ENCODE measurements at regions not wholly inside any gene's neighbourhood (a gene's known extent, or its start where the extent isn't known, plus 50 kb on each side); places are given as distances from the start of the nearest gene placed in this dataset.

- TF ChIP-seq YY1 (IDR thresholded peaks at IDR 0.05; ENCODE audit: insufficient read depth, insufficient read length) = no peak
- no peak for TF ChIP-seq SUZ12 (IDR thresholded peaks at IDR 0.05; ENCODE audit: extremely low read depth, insufficient read depth, insufficient read length)
- TF ChIP-seq ZNF274 (IDR thresholded peaks at IDR 0.05; ENCODE audit: low read depth, low read length) = no peak
These were observed 90.9 kb upstream of the FAT1 start for GRCh38 chr4:186814535-186815070.

All from NT2/D1 (cell line).